Fibroblast of lung (primary cell): ENCODE measurements at regions not wholly inside any gene's neighbourhood (a gene's known extent, or its start where the extent isn't known, plus 50 kb on each side); places are given as distances from the start of the nearest gene placed in this dataset.

Experiments
- DNase-seq, 2 donors: peaks; one replicate each; pipeline versions ENCODE4 v3.0.0 to v3.0.0-alpha.2; 2010; ENCODE audit warnings: low read depth in 2 of 2
- H2AFZ ChIP-seq: 2 replicates; pipeline ENCODE4 v1.5.1; 2012; ENCODE audit warnings: low read length, control low read depth, inconsistent platforms
- H3K27ac ChIP-seq: 2 replicates; pipeline ENCODE4 v1.5.1; 2011; ENCODE audit warnings: low read length, control low read depth; ENCODE audit not compliant: insufficient read depth
- H3K27me3 ChIP-seq: 2 replicates; pipeline ENCODE4 v1.5.1; 2011; ENCODE audit warnings: mild to moderate bottlenecking, low read length; ENCODE audit not compliant: control insufficient read depth, insufficient read depth
- H3K36me3 ChIP-seq: 2 replicates; pipeline ENCODE4 v1.5.1; 2011; ENCODE audit warnings: low read length; ENCODE audit not compliant: control insufficient read depth, insufficient read depth
- H3K4me1 ChIP-seq: 2 replicates; pipeline ENCODE4 v1.5.1; 2011; ENCODE audit warnings: low read length; ENCODE audit not compliant: control insufficient read depth, insufficient read depth; ENCODE audit errors: extremely low read depth
- H3K4me2 ChIP-seq: 2 replicates; pipeline ENCODE4 v1.5.1; 2011; ENCODE audit warnings: low read length, control low read depth; ENCODE audit not compliant: insufficient read depth; ENCODE audit errors: extremely low read depth
- H3K4me3 ChIP-seq, 4 experiments: fragments of 200-600 bp in 1 of 4; sonication (generic) in 1 of 4; replicated peaks in 1 of 4; 2 replicates each; pipeline ENCODE4 v1.5.1; 2011 to 2016; ENCODE audit warnings: low read length in 4 of 4, low read depth in 3 of 4, mild to moderate bottlenecking in 3 of 4, control low read depth in 2 of 4, inconsistent platforms in 1 of 4, mixed read lengths in 1 of 4; ENCODE audit not compliant: insufficient read depth in 1 of 4; ENCODE audit errors: control extremely low read depth in 1 of 4
- H3K79me2 ChIP-seq: 2 replicates; pipeline ENCODE4 v1.5.1; 2012; ENCODE audit warnings: mild to moderate bottlenecking, low read length, inconsistent platforms; ENCODE audit not compliant: control insufficient read depth, insufficient read depth
- H3K9ac ChIP-seq: 2 replicates; pipeline ENCODE4 v1.5.1; 2011; ENCODE audit warnings: mild to moderate bottlenecking, low read length, control low read depth; ENCODE audit not compliant: insufficient read depth
- H3K9me3 ChIP-seq: 2 replicates; pipeline ENCODE4 v1.5.1; 2012; ENCODE audit warnings: low read depth, low read length; ENCODE audit not compliant: control insufficient read depth, insufficient read depth
- H4K20me1 ChIP-seq: 2 replicates; pipeline ENCODE4 v1.5.1; 2011; ENCODE audit warnings: low read length; ENCODE audit not compliant: control insufficient read depth, insufficient read depth; ENCODE audit errors: extremely low read depth
- EZH2 ChIP-seq: IDR thresholded peaks from 2 replicates; pipeline ENCODE4 v1.5.1; 2012; ENCODE audit warnings: low read length, control low read depth, mild to moderate bottlenecking; ENCODE audit errors: missing control alignments
- TF ChIP-seq, protein P1 (sequence below), 2 donors: IDR thresholded peaks in 1 of 2; conservative IDR thresholded peaks in 1 of 2; 1 replicate in 1 of 2; 2 replicates in 1 of 2; pipeline ENCODE4 v1.5.1; 2011 to 2012; ENCODE audit warnings: low read length in 2 of 2, control low read depth in 1 of 2, inconsistent platforms in 1 of 2, low read depth in 1 of 2, mild to moderate bottlenecking in 1 of 2

DNA sequence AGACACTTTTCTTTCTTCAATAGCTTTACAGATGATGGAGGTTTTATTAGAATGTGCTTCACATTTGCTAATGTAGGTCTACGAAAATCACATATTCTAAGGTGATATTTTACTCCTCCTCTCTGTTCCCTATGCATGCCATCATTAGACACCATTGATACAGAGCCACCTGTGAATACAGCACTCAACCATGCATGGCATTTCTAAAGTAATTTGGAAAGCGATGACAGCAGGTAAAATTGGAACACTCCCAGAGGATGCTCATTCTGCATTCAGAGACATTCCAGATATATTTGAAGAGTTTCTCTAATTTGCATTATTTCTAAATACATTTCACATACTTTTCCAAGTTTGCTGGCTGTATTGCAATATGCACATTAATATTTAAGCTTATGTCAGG lies 65.3 kb upstream of the RIT2 start:
- Histone ChIP-seq H3K27me3 (no peaks in the 10 kb centered on the region), H3K4me2 (no peak overlapping the region), H3K9ac (no peak overlapping the region), H3K4me3 (no peak overlapping the region), H3K79me2 (no peaks in the 10 kb centered on the region), H4K20me1 (no peaks in the 10 kb centered on the region), H2AFZ (no peak overlapping the region), H3K27ac (no peak overlapping the region), H3K9me3 (no peaks in the 10 kb centered on the region), H3K36me3 (no peaks in the 10 kb centered on the region), H3K4me1 (no peaks in the 10 kb centered on the region)
- DNase-seq: no peak
- TF ChIP-seq, protein P1, sequence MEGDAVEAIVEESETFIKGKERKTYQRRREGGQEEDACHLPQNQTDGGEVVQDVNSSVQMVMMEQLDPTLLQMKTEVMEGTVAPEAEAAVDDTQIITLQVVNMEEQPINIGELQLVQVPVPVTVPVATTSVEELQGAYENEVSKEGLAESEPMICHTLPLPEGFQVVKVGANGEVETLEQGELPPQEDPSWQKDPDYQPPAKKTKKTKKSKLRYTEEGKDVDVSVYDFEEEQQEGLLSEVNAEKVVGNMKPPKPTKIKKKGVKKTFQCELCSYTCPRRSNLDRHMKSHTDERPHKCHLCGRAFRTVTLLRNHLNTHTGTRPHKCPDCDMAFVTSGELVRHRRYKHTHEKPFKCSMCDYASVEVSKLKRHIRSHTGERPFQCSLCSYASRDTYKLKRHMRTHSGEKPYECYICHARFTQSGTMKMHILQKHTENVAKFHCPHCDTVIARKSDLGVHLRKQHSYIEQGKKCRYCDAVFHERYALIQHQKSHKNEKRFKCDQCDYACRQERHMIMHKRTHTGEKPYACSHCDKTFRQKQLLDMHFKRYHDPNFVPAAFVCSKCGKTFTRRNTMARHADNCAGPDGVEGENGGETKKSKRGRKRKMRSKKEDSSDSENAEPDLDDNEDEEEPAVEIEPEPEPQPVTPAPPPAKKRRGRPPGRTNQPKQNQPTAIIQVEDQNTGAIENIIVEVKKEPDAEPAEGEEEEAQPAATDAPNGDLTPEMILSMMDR (conservative IDR thresholded peaks at IDR 0.05 in 1 of 2, IDR thresholded peaks at IDR 0.05 in 1 of 2; ENCODE audit: low read depth in 1 of 2, low read length in 2 of 2): no peak
- TF ChIP-seq EZH2: no peak

DNA sequence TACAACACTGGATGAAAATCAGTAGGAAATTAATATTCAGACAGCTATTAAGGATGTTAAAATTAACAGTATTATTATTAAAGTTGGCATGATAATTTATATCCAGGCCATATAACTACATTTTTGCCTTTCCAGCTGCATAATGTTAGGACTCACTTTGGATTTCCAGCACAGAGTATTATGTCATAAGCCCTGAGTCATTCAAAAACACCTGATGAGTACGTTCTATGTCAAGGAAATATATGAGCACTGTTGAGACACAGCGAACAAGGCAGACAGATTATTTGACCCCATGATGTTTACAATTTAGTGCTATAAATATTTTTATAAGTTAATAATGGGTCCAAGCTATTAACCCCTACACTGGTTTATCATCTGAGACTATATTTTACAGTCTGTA lies 59.8 kb upstream of the RIT2 start:
- Histone ChIP-seq H3K4me3 (no peak overlapping the region), H3K4me1 (no peaks in the 10 kb centered on the region), H3K79me2 (no peaks in the 10 kb centered on the region), H3K36me3 (no peaks in the 10 kb centered on the region), H2AFZ (no peak overlapping the region), H3K27me3 (no peaks in the 10 kb centered on the region), H3K27ac (no peak overlapping the region), H3K9me3 (no peaks in the 10 kb centered on the region), H4K20me1 (no peaks in the 10 kb centered on the region), H3K4me2 (no peak overlapping the region), H3K9ac (no peak overlapping the region)
- TF ChIP-seq EZH2: no peak
- TF ChIP-seq, protein P1 (conservative IDR thresholded peaks at IDR 0.05 in 1 of 2, IDR thresholded peaks at IDR 0.05 in 1 of 2; ENCODE audit: low read depth in 1 of 2, low read length in 2 of 2): no peak
- DNase-seq: peak in 1 of 2 donors; percentile 41

DNA sequence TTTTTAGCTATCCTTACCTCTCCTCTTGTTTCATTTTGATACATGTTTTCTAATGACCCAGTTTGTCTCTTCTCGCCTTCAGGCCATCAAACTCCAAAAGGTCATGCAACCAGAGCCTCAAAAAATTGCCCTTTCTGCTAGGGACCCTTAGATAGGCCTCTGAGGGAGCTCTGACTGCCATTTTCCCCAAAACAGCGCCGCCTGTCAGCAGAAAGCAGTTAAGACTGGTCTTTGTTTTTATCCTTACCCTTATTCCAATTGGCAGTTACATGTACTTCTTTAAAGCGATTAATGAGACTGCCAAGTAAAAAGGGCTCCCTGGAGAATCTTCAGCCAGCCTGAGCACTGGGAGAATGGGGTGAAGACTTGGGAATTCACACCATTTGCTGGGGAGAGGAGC lies 55.1 kb upstream of the RIT2 start:
- H3K36me3 ChIP-seq: no peaks in the 10 kb centered on the region
- no peak for DNase-seq
- no peak overlapping the region for H3K4me2 ChIP-seq
- TF ChIP-seq, protein P1 (conservative IDR thresholded peaks at IDR 0.05 in 1 of 2, IDR thresholded peaks at IDR 0.05 in 1 of 2; ENCODE audit: low read depth in 1 of 2, low read length in 2 of 2): no peak
- TF ChIP-seq EZH2: no peak
- H3K9ac ChIP-seq: no peak overlapping the region
- no peak overlapping the region for H3K27ac ChIP-seq
- H2AFZ ChIP-seq: no peak overlapping the region
- no peaks in the 10 kb centered on the region for H3K4me1 ChIP-seq
- H4K20me1 ChIP-seq: no peaks in the 10 kb centered on the region
- H3K4me3 ChIP-seq: no peak overlapping the region
- no peaks in the 10 kb centered on the region for H3K9me3 ChIP-seq
- no peaks in the 10 kb centered on the region for H3K27me3 ChIP-seq
- H3K79me2 ChIP-seq: no peaks in the 10 kb centered on the region
